Neural progenitor cell (in vitro differentiated cells): ENCODE measurements at regions not wholly inside any gene's neighbourhood (a gene's known extent, or its start where the extent isn't known, plus 50 kb on each side); places are given as distances from the start of the nearest gene placed in this dataset.

ENCODE experiments used
- EZH2 ChIP-seq: fragments of 200-600 bp; sonication (generic); IDR thresholded peaks from 2 replicates; pipeline ENCODE4 v1.6.1; 2017; ENCODE audit warnings: antibody characterized with exemption, mild to moderate bottlenecking, moderate library complexity
- EZH2phosphoT487 ChIP-seq: fragments of 200-600 bp; sonication (generic); IDR thresholded peaks from 2 replicates; pipeline ENCODE4 v1.6.1; 2017; ENCODE audit warnings: antibody characterized with exemption
- TF ChIP-seq, protein P1 (sequence below): fragments of 200-600 bp; sonication (generic); IDR thresholded peaks from 2 replicates; pipeline ENCODE4 v1.5.1; 2017; ENCODE audit warnings: antibody characterized with exemption, mild to moderate bottlenecking

- TF ChIP-seq, protein P1, sequence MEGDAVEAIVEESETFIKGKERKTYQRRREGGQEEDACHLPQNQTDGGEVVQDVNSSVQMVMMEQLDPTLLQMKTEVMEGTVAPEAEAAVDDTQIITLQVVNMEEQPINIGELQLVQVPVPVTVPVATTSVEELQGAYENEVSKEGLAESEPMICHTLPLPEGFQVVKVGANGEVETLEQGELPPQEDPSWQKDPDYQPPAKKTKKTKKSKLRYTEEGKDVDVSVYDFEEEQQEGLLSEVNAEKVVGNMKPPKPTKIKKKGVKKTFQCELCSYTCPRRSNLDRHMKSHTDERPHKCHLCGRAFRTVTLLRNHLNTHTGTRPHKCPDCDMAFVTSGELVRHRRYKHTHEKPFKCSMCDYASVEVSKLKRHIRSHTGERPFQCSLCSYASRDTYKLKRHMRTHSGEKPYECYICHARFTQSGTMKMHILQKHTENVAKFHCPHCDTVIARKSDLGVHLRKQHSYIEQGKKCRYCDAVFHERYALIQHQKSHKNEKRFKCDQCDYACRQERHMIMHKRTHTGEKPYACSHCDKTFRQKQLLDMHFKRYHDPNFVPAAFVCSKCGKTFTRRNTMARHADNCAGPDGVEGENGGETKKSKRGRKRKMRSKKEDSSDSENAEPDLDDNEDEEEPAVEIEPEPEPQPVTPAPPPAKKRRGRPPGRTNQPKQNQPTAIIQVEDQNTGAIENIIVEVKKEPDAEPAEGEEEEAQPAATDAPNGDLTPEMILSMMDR = no peak
- TF ChIP-seq EZH2phosphoT487 (no peak), EZH2 (no peak)
Observed at GRCh38 chr13:93101226-93101734, 125.3 kb upstream of the GPC6 start.
